ENCODE measurements at regions not wholly inside any gene's neighbourhood (a gene's known extent, or its start where the extent isn't known, plus 50 kb on each side); places are given as distances from the start of the nearest gene placed in this dataset.

DNA sequence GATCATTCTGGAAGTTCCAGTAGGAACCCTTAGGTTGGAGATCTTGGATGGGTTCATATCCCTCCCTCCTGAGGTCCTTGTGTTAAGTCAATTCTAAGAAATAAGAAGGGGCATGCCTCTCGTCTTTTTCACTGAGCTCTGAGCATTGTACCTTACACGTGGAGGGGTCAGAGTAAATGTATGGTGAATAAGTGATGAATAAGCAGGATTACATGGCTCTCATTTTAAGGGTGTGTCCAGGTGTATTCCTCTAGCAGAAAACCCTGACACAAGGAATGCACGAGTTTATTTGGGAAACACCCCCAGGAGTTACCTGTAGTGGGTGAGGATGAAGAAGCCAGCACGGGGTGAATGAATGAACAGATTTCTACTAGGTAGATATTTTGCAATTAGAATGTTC, 400.2 kb downstream of the KIF16B start:
- Histone ChIP-seq H3K4me3 (replicated peaks in 1 of 4; ENCODE audit: control extremely low read depth in 1 of 4, insufficient read depth in 1 of 4, low read depth in 3 of 4, low read length in 4 of 4) (no peak overlapping the region), H2AFZ (ENCODE audit: low read length) (no peak overlapping the region), H3K27ac (ENCODE audit: insufficient read depth, low read length) (no peak overlapping the region), H3K9me3 (ENCODE audit: control insufficient read depth, insufficient read depth, low read depth, low read length) (no peaks in the 10 kb centered on the region), H3K4me2 (ENCODE audit: extremely low read depth, insufficient read depth, low read length) (no peak overlapping the region), H3K9ac (ENCODE audit: insufficient read depth, low read length) (no peak overlapping the region), H4K20me1 (ENCODE audit: control insufficient read depth, extremely low read depth, insufficient read depth, low read length) (no peaks in the 10 kb centered on the region), H3K27me3 (ENCODE audit: control insufficient read depth, insufficient read depth, low read length) (no peaks in the 10 kb centered on the region), H3K36me3 (ENCODE audit: control insufficient read depth, insufficient read depth, low read length) (no peaks in the 10 kb centered on the region), H3K4me1 (ENCODE audit: control insufficient read depth, extremely low read depth, insufficient read depth, low read length) (no peaks in the 10 kb centered on the region), H3K79me2 (ENCODE audit: control insufficient read depth, insufficient read depth, low read length) (no peaks in the 10 kb centered on the region)
- no peak for DNase-seq (ENCODE audit: low read depth in 2 of 2)
- TF ChIP-seq, protein P1, sequence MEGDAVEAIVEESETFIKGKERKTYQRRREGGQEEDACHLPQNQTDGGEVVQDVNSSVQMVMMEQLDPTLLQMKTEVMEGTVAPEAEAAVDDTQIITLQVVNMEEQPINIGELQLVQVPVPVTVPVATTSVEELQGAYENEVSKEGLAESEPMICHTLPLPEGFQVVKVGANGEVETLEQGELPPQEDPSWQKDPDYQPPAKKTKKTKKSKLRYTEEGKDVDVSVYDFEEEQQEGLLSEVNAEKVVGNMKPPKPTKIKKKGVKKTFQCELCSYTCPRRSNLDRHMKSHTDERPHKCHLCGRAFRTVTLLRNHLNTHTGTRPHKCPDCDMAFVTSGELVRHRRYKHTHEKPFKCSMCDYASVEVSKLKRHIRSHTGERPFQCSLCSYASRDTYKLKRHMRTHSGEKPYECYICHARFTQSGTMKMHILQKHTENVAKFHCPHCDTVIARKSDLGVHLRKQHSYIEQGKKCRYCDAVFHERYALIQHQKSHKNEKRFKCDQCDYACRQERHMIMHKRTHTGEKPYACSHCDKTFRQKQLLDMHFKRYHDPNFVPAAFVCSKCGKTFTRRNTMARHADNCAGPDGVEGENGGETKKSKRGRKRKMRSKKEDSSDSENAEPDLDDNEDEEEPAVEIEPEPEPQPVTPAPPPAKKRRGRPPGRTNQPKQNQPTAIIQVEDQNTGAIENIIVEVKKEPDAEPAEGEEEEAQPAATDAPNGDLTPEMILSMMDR (conservative IDR thresholded peaks at IDR 0.05 in 1 of 2, IDR thresholded peaks at IDR 0.05 in 1 of 2; ENCODE audit: low read depth in 1 of 2, low read length in 2 of 2) = no peak
- TF ChIP-seq EZH2 (IDR thresholded peaks at IDR 0.05; ENCODE audit: low read length, missing control alignments) = no peak

DNA sequence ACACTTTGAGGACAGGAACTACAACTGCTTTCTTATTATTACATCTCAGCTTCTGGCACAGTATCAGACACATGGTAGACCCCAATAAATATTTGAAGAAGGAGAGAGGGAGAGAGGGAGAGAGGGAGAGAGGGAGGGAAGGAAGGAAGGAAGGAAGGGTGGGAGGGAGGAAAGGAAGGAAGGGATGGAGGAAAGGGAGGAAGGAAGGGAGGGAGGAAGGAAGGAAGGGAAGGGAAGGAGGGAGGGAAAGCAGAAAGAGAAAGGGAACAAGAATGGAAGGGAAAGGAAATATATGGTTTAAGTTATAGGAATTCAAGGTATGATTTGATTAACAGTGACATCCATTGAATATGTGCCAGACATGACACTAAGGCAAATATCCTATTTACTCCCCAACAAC, 402.1 kb downstream of the KIF16B start:
- Histone ChIP-seq H3K9me3 (ENCODE audit: control insufficient read depth, insufficient read depth, low read depth, low read length) (no peaks in the 10 kb centered on the region), H3K4me1 (ENCODE audit: control insufficient read depth, extremely low read depth, insufficient read depth, low read length) (no peaks in the 10 kb centered on the region), H3K79me2 (ENCODE audit: control insufficient read depth, insufficient read depth, low read length) (no peaks in the 10 kb centered on the region), H3K9ac (ENCODE audit: insufficient read depth, low read length) (no peak overlapping the region), H3K4me3 (replicated peaks in 1 of 4; ENCODE audit: control extremely low read depth in 1 of 4, insufficient read depth in 1 of 4, low read depth in 3 of 4, low read length in 4 of 4) (no peak overlapping the region), H3K36me3 (ENCODE audit: control insufficient read depth, insufficient read depth, low read length) (no peaks in the 10 kb centered on the region), H4K20me1 (ENCODE audit: control insufficient read depth, extremely low read depth, insufficient read depth, low read length) (no peaks in the 10 kb centered on the region), H3K27me3 (ENCODE audit: control insufficient read depth, insufficient read depth, low read length) (no peaks in the 10 kb centered on the region), H3K27ac (ENCODE audit: insufficient read depth, low read length) (no peak overlapping the region), H3K4me2 (ENCODE audit: extremely low read depth, insufficient read depth, low read length) (no peak overlapping the region), H2AFZ (ENCODE audit: low read length) (no peak overlapping the region)
- DNase-seq (ENCODE audit: low read depth in 2 of 2) = no peak
- TF ChIP-seq EZH2 (IDR thresholded peaks at IDR 0.05; ENCODE audit: low read length, missing control alignments) = no peak
- TF ChIP-seq, protein P1 (conservative IDR thresholded peaks at IDR 0.05 in 1 of 2, IDR thresholded peaks at IDR 0.05 in 1 of 2; ENCODE audit: low read depth in 1 of 2, low read length in 2 of 2) = no peak

DNA sequence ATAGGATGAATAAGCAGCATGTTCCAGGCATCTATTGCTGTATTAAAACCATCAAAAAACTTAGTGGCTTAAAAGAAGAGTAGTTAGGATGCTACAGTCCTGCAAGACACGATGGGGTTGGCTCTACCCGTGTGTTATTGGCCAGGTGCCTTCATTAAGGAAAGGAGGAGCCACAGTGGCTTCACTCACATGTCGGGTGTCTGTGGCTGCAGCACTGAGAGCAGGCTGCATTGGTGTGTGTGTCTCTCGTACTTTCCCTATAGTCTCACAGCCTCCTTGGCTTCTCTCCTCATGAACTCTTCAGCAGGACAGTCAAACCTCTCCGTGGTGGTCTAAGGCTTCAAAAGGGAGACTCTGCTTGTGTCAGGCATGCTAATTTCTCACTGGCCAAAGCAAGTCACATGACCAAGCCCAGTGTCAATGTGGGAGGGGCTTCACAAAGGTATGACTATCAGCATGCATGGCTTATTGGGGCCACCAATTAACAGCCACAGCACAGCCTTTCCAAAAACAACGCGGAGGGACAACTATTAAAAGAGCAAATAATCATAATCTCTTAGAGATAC, 402.8 kb downstream of the KIF16B start:
- H3K9me3 ChIP-seq (ENCODE audit: control insufficient read depth, insufficient read depth, low read depth, low read length) = no peaks in the 10 kb centered on the region
- no peaks in the 10 kb centered on the region for H3K36me3 ChIP-seq (ENCODE audit: control insufficient read depth, insufficient read depth, low read length)
- no peaks in the 10 kb centered on the region for H3K79me2 ChIP-seq (ENCODE audit: control insufficient read depth, insufficient read depth, low read length)
- H3K9ac ChIP-seq (ENCODE audit: insufficient read depth, low read length) = no peak overlapping the region
- H3K27me3 ChIP-seq (ENCODE audit: control insufficient read depth, insufficient read depth, low read length) = no peaks in the 10 kb centered on the region
- H3K27ac ChIP-seq (ENCODE audit: insufficient read depth, low read length) = no peak overlapping the region
- H3K4me2 ChIP-seq (ENCODE audit: extremely low read depth, insufficient read depth, low read length) = no peak overlapping the region
- H3K4me3 ChIP-seq (replicated peaks in 1 of 4; ENCODE audit: control extremely low read depth in 1 of 4, insufficient read depth in 1 of 4, low read depth in 3 of 4, low read length in 4 of 4) = no peak overlapping the region
- no peaks in the 10 kb centered on the region for H4K20me1 ChIP-seq (ENCODE audit: control insufficient read depth, extremely low read depth, insufficient read depth, low read length)
- no peak overlapping the region for H2AFZ ChIP-seq (ENCODE audit: low read length)
- DNase-seq (ENCODE audit: low read depth in 2 of 2) = no peak
- no peaks in the 10 kb centered on the region for H3K4me1 ChIP-seq (ENCODE audit: control insufficient read depth, extremely low read depth, insufficient read depth, low read length)
- TF ChIP-seq, protein P1 (conservative IDR thresholded peaks at IDR 0.05 in 1 of 2, IDR thresholded peaks at IDR 0.05 in 1 of 2; ENCODE audit: low read depth in 1 of 2, low read length in 2 of 2) = no peak
- no peak for TF ChIP-seq EZH2 (IDR thresholded peaks at IDR 0.05; ENCODE audit: low read length, missing control alignments)

Measured in fibroblast of lung (primary cell).